HG03175 (cell line): ENCODE measurements at regions not wholly inside any gene's neighbourhood (a gene's known extent, or its start where the extent isn't known, plus 50 kb on each side); places are given as distances from the start of the nearest gene placed in this dataset.
"Not testable (repeated sequence)": the region's sequence is repeated elsewhere in the genome, so short reads cannot be mapped to it uniquely, and the experiment has no call there.

Source experiments
- ATAC-seq: cut with Tn5 transposase; IDR thresholded peaks from one replicate; pipeline ENCODE4 v1.9.1; 2021; ENCODE audit warnings: mild to moderate bottlenecking, moderate library complexity; ENCODE audit not compliant: unreplicated experiment

DNA sequence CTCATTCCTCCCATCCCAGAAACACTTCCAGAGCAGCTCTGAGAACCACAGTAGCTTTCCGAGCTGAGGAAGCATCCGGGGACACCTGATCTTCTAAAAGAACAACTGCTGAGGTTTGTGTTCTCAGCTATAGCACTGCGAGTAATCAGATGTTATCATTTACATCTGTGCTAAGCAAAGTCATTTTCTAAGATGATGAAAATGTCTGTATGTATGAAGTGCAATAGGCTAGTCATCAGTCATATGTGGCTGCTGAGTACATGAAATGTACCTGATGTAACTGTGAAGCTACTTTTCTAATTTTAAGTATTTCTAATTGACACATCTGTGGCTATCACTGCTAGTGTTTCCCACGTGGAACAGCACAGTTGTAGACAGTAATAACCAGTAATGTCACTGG, 582.0 kb downstream of the RPIA start:
- ATAC-seq, result not testable (repeated sequence)

DNA sequence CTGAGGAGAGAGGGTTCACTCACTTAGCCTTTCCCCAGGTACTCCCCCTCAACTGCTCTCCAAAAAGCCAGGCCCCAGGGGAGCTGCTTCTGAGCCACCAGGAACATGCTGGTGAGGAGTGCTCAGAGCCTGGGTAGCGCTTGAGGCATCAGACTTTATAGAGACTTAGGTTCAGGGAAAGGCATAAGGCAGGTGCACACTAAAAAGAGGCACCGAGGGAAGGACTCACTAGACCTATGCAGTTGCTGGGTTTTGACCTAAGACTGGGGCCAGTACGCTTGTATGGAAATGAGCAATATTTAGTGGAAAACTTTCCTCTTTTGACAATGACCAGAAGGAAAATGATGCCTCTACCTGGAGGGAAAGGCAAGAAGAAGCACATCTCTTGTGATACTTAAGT, 589.1 kb downstream of the RPIA start:
- ATAC-seq, result not testable (repeated sequence)

DNA sequence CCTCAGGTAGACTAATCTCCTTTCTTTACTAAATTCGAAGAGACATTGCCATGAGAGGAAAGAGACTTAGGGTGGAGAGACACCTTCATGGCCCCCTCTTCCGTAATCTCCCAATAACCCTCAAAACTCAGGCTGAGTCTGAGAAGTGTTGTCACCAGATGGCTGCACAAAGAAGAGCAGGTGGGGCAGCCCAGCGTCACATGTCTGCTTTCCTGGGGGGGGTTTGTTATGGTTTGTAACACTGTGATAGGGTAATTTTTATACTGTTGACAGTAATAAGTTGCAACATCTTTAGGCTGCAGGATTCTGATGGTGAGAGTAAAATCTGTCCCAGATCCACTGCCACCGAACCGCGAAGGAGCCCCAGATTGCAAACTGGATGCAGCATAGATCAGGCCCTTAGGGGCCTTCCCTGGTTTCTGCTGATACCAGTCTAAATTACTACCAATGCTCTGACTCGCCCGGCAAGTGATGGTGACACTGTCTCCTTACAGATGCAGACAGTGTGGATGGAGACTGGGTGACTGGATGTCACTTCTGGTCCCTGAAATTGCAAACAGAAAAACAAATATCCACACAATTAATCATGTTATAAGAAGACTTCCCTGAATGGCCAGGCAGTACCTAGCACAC, 595.1 kb downstream of the RPIA start:
- not testable (repeated sequence) for ATAC-seq

DNA sequence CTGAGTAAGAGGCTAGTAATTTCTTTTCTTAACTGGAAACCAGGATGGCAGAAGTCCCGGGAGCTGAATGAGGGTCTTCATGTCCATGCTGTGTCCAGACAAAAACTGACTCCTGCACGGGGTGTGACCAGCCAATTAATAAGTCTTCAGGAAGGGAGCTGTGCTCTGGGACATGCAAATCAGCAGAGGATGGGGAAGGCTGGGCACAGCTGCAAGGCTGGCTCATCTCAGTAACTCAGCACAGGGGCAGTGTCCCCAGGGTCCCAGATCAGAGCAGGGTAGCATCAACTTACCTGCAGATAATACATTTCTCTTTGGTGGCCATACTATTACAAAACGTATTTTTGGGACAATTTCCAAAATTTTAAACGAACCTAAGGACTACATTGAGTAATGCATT, 595.6 kb downstream of the RPIA start:
- not testable (repeated sequence) for ATAC-seq

DNA sequence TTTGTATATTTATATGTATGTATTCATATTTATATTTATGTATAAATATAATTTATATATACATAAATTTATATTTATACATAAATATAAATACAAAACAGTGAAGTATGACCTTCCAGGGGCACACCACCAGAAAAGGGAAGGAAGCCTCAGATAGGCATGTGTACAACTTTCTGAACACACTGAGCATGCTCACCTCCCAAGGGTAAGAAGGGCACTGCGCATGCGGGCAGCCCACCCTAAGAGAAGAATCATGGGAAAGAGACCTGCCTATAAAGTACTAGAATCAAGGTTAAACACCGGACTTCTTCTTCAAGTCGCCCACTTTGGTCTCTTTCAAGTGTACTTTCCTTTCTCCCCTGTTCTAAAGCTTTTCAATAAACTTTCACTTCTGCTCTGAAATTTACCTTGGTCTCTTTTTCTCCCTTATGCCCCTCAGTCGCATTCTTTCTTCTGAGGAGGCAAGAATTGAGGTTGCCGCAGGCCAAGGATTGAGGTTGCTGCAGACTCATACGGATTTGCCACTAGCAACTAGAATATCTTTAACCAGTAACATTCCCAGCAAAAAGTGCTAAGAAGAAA, 600.3 kb downstream of the RPIA start:
- not testable (repeated sequence) for ATAC-seq

DNA sequence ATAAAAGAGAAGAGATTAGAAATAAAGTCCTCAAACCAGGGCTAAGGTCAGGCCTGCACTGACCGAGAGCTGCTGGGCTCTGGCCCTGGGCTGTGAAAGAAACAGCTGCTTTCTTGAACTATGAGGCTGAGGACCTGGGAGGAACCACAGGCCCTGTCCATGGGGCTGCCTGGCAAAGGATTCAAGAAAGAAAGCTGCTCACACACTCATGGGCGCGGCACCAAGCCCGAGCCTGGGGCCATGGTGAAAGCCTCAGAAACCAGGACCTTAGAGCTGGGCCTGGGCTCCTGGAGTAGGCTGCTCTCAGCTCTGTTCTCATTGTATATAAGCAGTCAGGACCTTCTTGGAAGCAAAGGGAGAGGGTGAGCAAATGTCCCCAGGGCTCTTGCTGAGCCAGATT, 601.9 kb downstream of the RPIA start:
- ATAC-seq, result not testable (repeated sequence)

DNA sequence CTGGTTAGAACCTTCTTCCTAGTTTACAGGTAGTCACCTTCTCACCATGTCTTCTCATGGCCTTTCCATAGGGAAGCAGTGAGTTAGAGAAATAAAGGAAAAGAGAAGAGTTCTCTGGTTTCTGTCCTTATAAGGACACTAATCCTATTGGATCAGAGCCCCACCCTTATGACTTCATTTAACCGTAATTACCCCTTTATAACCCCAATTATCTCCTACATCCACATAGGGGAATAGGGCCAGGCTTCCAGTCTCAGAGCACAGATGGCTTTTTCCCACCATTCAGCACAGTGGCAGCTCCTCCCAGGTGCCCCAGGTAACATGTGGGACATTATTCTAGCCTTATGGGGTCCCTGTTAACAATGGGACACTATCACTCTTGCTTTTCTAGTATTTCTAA, 602.9 kb downstream of the RPIA start:
- ATAC-seq, result not testable (repeated sequence)

DNA sequence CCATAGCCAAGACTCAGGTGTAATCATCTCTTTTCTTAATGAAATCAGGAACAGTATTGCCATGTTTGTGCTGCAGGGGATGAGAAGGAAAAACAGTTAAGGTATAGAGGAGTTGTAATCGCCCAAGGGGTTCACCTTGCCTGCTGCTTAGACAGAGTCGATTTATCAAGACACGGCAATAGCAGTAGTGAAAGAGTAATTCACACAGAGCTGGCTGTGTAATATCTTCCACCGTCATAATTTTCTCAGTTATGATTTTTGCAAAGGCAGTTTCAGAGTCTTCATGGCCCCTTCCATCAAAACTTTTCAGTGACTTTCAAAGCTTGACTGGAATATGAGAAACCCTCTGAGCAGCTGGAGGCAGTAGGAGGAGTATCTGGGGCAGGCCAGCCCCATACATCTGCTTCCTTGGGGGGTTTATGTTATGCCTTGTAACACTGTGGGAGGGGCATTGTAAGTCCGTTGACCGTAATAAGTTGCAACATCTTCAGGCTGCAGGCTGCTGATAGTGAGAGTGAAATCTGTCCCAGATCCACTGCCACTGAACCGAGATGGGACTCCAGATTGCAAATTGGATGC, 605.4 kb downstream of the RPIA start:
- ATAC-seq, result not testable (repeated sequence)

DNA sequence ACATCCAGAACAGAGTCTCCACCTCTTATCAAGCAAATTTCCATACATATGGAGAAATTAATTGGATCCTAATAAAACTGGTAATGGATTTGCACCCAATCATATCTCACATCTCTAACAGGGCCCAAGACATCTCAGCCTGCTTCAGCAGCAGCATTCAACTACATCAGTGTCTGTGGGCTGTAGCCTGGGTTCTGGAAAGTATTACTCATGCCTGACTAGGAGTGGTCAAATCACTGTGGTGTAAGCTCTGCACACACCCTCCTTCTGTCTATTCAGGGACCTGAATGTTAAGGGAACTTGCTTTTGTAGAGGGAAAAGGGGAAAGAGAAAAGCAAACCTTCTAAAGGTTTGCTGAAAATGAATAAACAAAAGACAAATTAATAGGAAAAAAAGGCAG, 607.7 kb downstream of the RPIA start:
- ATAC-seq, result not testable (repeated sequence)

DNA sequence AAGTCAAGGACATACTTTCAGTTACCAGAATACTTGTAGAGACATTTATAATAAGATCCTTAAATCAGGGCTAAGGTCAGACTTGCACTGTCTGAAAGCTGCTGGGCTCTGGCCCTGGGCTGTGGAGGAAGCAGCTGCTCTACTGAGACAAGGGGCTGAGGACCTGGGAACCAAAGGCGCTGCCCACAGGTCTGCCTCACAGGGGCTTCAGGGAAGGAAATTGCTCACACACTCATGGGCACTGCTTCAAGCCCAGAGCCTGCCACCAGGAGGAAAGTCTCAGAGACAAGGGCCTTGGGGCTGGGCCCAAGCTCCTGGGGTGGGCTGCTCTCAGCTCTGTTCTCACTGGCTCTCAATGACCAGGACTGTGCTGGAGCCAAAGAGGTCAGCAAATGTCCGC, 614.1 kb downstream of the RPIA start:
- not testable (repeated sequence) for ATAC-seq

DNA sequence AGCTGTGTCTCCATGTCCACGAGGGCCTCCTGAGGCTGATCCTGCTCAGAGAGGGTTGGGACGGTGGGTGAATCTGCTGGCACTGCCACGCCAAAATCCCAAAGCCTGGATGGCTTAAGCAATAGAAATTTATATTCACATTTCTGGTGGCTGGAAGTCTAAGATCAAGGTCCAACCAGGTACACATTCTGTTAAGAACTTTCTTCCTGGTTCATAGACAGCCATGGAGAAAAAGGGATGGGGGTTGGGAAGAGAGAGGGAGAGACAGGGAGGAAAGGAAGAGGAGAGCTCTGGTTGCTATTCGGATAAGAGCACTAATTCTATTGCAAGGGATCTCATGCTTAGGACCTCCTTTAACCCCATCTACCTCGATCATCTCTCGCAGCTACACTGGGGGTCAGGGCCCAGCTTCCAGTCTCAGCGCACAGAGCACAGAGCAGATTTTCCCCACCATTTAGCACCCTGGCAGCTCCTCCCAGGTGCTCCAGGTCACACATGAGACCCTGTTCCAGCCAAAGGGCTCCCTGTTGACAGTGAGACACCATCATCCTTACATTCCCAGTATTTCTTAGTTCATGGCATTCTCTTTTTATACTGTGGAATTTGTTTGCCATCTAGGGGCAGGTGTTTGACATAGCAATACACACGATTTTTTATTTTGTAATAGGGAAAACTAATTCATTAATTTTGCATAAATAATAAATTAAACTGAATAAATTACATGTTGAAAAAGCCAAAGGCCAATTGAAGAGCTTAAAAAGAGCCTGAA, 615.6 kb downstream of the RPIA start:
- not testable (repeated sequence) for ATAC-seq

DNA sequence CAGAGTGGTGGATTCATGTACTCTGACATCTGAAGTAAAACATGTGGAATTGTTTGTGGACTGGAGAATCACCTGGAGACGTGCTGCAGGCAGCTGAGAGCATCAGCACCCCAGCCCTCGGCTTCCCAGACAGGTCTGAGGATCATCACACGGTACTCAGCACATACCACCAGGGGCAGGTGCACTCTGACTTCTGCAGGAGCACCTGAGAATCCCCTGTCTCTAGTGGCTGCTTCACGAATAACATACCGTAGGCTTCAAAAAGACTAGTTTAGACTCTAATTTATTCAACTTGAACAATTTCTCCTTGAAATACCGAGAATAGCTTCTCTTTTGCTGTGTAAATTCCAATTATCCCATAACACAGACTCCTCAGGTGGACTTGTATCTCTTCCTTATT, 627.5 kb downstream of the RPIA start:
- ATAC-seq, result not testable (repeated sequence)

DNA sequence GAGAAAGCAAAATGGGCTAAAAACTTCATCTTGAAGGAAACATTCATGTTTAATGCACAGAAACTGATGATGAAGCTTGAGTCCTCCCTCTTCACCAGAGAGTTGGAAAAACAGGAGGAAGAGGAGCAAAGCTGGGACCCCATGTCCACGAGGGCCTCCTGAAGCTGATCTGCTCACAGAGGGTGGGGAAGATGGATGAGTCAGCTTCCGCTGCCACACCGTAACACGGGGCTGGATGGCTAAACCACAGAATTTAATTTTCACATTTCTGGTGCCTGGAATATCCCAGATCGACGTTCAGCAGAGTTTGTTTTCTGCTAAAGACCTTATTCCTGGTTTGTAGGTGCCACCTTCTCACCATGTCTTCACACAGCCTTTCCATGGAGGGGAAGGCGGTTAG, 634.4 kb downstream of the RPIA start:
- not testable (repeated sequence) for ATAC-seq

DNA sequence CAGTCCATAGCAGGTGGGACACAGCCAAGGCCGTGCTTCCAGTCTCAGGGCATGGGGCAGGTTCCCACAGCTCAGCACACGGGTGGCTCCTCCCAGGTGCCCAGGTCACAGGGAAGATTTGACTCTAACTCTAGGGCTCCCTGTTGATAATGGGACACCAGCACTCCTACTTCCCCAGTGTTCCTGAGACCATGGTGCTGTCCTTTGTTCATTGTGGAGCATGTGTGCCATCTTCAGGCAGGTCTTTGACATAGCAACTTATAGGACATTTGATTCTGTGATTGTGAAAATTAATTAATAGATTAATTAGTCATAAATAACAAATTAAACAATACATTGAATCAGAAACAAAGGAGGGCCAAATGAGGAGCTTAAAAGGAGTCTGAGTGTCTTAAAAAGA, 635.0 kb downstream of the RPIA start:
- ATAC-seq, result not testable (repeated sequence)

DNA sequence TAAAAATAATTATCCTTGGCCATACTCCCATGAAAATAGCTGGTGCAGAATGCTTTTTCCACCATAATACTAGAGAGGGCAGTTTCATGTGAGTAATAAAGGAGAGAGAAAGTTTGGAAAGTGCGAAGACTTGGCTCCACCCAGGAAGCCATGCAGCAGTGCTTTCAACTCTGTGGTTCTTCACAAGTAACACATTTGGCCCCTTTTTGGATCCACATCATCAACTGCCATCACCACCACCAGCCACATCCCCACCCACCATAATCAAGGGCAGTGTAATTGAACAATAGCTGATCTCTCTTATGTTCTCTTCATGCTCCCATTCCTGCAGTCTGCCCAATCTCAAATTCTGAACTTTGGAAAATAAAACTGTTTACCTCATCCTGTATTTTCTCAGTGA, 637.3 kb downstream of the RPIA start:
- ATAC-seq, result not testable (repeated sequence)
